Stimulated activated CD4-positive, alpha-beta T cell treated with anti-CD3 and anti-CD28 coated beads, TNF-alpha, amount 100 ng/mL, for 24 hours (primary cell): ENCODE measurements at regions not wholly inside any gene's neighbourhood (a gene's known extent, or its start where the extent isn't known, plus 50 kb on each side); places are given as distances from the start of the nearest gene placed in this dataset.

Source experiments
- DNase-seq, 3 experiments: peaks; one replicate each; pipeline ENCODE4 v3.0.0-alpha.2; 2020; ENCODE audit warnings: low read depth in 3 of 3

DNA sequence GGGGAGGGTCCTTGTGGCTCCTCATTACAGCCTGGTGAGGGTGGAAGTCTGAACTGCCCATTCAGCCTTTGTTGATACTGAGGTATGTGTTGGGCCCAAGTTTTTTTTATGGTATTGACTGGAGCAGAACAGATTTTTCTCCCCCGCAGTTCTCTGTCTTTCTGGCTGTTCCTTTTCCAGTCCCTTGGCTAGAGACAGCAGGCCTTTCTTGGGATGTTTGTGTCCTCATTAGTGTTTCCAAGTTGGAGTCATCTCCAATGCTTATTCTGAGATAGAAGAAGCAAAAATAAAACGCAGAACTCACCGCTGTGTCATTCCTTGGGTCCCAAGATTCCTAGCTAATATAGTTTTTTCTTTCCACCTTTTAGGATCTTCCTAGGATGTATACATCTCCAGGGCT, 193.3 kb downstream of the RAMP3 start:
- no peak for DNase-seq

DNA sequence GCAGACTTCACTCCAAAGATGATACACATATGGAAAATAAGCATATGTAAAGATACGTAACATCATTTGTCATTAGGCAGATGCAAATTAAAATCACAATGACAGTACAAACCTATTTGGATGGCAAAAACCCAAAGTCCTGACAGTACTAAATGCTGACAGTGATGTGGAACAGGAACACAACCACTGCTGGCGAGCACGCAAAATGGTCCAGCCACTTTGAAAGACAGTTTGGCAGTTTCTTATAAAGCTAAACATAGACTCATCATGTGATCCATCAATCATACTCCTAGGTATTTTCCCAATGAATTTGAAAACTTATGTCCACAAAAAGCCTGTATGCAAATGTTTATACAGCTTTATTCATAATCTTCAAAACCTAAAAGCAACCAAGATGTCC, 200.7 kb downstream of the RAMP3 start:
- no peak for DNase-seq

- no peak for DNase-seq
Measured at GRCh38 chr7:45359250-45359649, 201.7 kb downstream of the RAMP3 start.

DNA sequence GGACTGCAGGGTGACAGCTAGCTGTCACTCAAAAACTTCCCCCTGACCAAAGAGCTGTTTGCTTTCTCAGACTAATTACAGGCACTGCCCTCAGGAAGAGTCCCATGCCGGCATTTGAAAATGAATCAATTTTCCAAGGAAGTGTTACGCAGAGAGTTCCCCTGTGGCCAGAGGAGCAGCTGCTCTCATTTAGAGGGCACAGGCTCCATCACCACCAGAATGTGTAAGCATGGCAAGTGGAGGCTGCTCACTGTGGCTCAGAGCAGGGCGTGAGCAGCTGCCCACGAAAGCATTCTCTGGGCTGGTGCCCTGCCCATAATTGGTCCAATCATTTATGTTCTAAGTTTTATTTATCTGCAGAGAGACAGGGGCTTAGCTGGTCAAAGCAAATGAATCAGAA, 202.2 kb downstream of the RAMP3 start:
- DNase-seq: no peak

DNA sequence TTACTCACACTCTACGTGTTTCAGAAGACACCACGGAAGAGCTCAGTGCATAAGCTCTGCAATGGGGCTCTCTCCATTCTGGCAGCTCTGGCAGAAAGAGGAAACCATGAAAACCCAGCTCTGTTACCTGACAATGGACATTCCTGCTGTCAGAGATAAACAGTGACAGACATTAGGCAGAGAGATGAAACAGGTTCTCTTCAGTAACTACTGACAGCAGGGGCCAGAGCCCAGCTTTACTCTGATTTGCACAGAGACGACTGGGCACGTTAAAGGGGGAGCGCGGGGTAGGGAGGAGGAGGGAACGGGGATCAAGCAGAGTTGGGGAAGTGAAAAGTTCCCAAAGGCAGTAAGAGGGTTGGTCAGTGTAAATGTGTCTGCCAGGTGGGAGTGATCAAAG, 206.1 kb downstream of the RAMP3 start:
- no peak for DNase-seq

DNA sequence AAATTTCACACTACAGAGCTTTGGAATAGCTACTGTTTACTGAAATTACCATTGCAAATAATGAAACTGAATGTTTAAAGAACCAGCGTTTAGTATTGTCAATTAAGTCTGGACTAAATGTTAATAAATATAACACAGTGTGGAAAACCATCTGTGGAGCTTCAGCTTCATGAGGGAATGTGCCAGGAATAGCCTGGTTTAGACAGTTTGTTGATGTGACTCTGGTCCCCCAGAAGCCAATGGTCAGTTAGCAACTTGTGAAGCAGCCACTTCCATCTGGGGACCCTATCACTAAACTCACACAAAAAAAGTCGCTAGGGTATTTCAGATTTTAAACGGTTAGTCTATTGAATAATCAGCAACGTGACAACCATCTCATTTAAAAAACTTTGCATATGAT, 207.8 kb downstream of the RAMP3 start:
- no peak for DNase-seq

- no peak for DNase-seq
Measured at GRCh38 chr7:45366475-45366874, 207.7 kb upstream of the ADCY1 start.

DNA sequence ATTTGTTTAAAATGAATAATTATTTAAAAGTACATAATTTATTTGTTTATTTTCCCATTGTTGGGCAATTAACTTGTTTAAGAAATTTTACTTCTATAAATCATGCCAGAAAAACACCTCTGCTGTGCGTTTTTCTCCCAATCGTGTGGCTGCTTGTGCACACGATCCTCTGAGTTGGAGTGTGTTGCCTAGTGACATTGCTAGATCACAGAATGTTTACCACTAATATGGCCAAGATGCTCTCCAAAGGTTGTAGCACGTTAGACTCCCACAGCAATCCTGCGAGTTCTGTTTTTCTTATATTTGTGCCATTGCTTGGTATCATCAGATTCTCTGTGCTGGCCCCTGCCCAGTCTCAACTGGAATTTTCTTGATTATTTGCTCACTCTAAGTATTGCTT, 207.1 kb upstream of the ADCY1 start:
- no peak for DNase-seq

DNA sequence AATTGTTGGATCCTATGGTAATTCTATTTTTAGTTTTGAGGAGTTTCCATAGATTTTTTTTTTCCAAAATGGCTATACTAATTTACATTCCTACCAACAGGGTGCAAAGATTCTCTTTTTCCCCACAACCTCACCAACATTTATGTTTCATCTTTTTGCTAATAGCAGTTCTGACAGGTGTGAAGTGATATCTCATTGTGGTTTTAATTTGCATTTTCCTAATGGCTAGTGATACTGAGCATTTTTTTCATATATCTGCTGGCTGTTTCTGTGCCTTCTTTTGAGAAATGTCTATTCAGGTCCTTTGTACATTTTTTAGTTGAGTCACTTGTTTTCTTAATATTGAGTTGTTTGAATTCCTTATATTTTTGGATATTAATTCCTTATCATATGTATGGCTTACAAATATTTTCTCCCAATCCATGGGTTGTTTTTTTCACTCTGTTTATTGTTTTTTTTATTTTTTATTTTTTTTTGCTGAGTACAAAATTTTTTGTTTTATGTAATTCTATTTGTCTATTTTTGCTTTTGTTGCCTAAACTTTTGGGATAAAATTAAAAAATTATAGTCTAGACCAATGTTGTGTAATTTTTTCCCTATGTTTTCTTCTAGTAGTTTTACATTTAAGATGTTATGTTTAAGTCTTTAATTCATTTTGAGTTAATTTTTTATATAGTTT, 205.9 kb upstream of the ADCY1 start:
- no peak for DNase-seq

DNA sequence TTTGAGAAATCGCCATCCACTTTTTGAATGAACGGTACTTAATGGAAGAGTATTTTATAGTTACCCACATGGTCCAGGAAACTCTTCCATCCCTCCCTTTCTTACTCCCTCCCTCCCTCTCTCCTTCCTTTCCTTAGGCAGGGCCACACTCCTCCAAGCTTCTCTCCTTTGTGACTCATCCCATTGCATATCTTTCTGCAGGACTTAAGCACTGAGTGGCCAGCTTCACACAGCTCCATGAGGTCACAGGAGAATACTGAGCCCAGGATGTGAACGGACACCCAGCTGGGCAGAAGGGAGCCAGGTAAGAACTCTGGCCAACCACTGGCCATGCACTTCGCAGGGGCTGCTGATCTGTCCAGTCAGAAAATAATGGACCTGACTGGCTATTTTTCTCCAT, 189.7 kb upstream of the ADCY1 start:
- no peak for DNase-seq

- no peak for DNase-seq
Measured at GRCh38 chr7:45387837-45388236, 186.3 kb upstream of the ADCY1 start.

GRCh38 chr7:45389073-45389872, 184.9 kb upstream of the ADCY1 start:
- DNase-seq: no peak

GRCh38 chr7:45390180-45390579, 184.0 kb upstream of the ADCY1 start:
- DNase-seq: no peak

- DNase-seq: no peak
Measured at GRCh38 chr7:45390731-45391130, 183.4 kb upstream of the ADCY1 start.

GRCh38 chr7:45391618-45392451, 182.3 kb upstream of the ADCY1 start:
- DNase-seq: no peak

- DNase-seq: no peak
Measured at GRCh38 chr7:45394117-45394708, 180.0 kb upstream of the ADCY1 start.

- DNase-seq: no peak
Measured at GRCh38 chr7:45399069-45399468, 175.1 kb upstream of the ADCY1 start.

DNA sequence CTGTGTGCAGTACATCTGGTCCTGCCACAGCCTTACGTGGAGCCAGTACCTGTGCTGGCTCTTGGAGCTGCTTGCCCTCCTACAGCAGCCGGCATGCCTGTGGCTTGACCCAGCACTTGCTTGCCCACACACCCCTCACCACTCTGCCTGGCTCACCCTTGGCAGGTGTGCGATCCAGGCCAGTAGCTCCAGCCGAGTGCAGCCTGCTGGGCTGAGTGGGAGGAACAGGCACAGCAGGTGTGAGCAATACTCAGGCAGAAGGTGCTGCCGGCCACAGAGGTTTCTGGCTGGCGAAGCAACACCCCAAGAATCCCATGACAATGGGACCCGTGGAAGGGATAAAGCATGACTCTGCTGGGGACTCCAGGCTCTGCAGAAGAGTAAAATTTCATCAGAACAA, 173.5 kb upstream of the ADCY1 start:
- DNase-seq: no peak

DNA sequence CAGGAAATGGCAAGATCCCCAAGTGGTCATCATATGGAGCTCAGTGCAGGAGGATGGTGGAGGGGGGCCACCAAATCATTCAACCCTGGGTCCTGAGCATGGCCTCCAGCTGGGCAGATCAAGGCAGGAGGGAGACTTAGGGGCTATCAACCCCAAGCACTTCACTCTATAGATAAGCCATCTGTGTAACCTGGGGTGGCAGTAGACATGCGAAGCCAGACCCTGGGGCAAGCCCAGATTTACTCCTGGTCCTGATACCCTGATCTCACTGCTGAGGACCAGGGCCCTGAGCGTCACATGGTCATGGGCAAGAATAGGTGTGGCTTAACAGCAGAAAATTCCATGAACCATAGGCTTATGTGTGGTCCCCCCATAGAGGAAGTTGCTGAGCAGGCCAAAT, 173.0 kb upstream of the ADCY1 start:
- DNase-seq: no peak

GRCh38 chr7:45401851-45402250, 172.3 kb upstream of the ADCY1 start:
- no peak for DNase-seq

DNA sequence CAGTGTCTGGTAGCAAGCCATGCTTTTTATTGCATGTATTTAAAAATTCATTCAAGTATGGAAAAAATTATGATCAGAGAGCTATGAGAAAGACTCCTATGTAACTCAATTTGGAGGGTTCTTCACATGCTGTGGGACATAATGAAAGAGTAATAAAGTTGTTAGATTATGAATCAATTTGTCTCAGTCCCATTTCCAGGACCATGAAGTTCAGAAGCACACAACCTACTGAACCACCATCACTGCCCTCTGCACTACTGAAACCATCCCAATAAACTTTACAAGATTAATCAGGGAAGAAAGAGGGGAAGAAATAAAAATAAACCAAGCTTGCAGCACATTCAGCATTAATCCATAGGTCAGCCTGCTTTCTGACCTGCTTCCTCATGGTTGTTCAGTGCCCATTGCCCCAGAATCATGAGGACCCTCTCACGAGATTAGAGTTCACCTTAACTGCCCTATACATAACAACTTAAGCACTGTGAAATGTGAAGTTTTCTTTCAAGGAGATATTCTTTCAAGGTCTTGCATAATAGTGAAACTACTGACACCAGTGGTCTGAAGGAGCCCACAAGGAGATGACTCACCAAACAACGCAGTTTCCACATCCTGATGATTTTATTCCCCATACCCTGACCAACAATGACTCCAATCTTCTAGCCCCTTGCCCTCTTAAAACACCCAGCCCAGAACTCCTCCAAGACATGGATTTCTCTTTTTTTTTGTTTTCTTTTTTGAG, 171.5 kb upstream of the ADCY1 start:
- no peak for DNase-seq

DNA sequence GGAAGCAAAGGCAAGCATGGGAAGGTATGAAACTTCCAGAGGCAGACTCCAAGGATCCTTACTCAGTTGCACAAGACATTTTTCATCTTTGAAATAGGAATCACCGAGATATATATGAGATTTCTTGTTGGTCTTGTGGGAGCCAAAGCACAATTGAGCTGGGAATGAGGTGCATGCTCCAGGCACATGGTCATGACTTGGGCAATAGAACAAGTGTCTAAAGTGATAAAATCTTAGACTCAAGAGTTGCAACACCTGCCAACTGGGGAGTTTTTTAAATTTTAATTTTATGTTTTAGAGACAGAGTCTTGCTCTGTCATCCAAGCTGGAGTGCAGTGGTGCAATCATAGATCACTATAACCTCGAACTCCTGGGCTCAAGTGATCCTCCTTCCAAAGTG, 169.5 kb upstream of the ADCY1 start:
- no peak for DNase-seq
